ENCODE measurements at regions not wholly inside any gene's neighbourhood (a gene's known extent, or its start where the extent isn't known, plus 50 kb on each side); places are given as distances from the start of the nearest gene placed in this dataset.

DNA sequence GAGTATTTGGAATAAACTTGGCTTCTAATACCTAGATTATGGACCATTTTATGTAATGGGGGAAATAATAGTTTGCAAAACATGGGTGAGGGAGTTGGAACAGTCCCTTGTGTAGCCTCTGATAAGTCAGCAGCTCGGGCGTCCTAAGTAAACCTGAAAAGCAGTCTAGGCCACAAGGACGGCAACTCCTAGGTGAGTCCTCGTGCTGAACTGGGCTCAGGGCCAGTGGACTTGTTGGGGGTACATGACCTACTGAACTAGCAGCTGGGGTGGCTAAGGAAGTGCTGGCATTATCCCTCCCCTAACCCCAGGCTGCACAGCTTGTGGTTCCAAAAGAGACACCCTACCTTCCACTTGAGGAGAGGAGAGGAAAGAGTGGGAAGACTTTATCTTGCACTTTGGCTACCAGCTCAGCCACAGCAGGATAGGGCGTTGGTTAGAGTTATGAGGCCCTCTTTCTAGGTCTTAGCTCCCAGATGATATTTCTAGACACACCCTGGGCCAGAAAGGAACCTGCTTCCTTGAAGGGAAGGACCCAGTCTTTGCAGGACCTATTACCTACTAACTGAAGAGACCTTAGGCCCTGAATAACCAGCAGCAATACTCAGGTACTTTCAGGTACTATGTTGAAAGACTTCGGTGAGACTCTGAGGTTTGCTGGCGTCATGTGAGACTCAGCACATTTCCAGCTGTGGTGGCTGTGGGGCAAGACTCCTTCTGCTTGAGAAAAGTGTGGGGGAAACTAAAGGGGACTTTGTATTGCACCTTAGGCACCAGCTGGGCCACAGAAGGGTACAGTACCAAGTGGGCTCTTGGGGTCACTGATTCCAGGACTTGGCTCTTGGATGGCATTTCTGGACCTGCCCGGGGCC lies 71.0 kb downstream of the AQP4 start:
- Histone ChIP-seq H3K9me3 (no peaks in the 10 kb centered on the region), H3K4me1 (replicated peaks) (no peaks in the 10 kb centered on the region), H3K27ac (no peak overlapping the region), H3K4me3 (no peak overlapping the region), H3K27me3 (replicated peaks; ENCODE audit: insufficient read depth) (no peaks in the 10 kb centered on the region), H3K36me3 (no peaks in the 10 kb centered on the region)
- TF ChIP-seq POLR2AphosphoS5 (IDR thresholded peaks at IDR 0.05) (no peak), POLR2A (IDR thresholded peaks at IDR 0.05) (no peak)
- TF ChIP-seq, protein P1, sequence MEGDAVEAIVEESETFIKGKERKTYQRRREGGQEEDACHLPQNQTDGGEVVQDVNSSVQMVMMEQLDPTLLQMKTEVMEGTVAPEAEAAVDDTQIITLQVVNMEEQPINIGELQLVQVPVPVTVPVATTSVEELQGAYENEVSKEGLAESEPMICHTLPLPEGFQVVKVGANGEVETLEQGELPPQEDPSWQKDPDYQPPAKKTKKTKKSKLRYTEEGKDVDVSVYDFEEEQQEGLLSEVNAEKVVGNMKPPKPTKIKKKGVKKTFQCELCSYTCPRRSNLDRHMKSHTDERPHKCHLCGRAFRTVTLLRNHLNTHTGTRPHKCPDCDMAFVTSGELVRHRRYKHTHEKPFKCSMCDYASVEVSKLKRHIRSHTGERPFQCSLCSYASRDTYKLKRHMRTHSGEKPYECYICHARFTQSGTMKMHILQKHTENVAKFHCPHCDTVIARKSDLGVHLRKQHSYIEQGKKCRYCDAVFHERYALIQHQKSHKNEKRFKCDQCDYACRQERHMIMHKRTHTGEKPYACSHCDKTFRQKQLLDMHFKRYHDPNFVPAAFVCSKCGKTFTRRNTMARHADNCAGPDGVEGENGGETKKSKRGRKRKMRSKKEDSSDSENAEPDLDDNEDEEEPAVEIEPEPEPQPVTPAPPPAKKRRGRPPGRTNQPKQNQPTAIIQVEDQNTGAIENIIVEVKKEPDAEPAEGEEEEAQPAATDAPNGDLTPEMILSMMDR (IDR thresholded peaks at IDR 0.05) = no peak
- 90% methylated on average over 8 of the region's 8 CpGs for WGBS
- intact Hi-C loops (cut with DNase I) = no loop called here
- DNase-seq (ENCODE audit: low spot score) = no peak

DNA sequence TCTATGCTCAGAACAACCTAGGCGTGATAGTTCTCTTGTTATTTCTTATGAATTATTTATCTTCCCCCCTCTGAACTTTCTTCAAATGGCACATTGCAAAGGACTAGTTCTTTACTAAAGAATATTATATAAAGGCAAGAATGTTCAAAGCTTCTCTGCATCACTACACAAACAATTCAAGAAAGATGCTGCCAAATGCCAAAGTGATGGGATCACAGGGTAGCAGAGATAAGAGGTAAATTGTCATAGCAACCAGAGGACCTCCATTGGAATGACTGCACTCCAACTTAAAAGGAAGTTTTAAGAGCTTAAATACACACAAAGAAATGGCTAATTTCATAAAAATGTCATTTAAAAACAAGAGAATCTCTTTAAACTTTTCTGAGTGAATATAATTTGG lies 72.8 kb downstream of the AQP4 start:
- Histone ChIP-seq H3K4me1 (replicated peaks) (no peaks in the 10 kb centered on the region), H3K27ac (no peak overlapping the region), H3K27me3 (replicated peaks; ENCODE audit: insufficient read depth) (no peaks in the 10 kb centered on the region), H3K36me3 (no peaks in the 10 kb centered on the region), H3K9me3 (no peaks in the 10 kb centered on the region), H3K4me3 (no peak overlapping the region)
- TF ChIP-seq POLR2AphosphoS5 (IDR thresholded peaks at IDR 0.05) (no peak), POLR2A (IDR thresholded peaks at IDR 0.05) (no peak)
- TF ChIP-seq, protein P1 (IDR thresholded peaks at IDR 0.05) = no peak
- DNase-seq (ENCODE audit: low spot score) = no peak
- intact Hi-C loops (cut with DNase I) = no loop called here
- WGBS = 95% methylated on average over 1 of the region's 1 CpG

DNA sequence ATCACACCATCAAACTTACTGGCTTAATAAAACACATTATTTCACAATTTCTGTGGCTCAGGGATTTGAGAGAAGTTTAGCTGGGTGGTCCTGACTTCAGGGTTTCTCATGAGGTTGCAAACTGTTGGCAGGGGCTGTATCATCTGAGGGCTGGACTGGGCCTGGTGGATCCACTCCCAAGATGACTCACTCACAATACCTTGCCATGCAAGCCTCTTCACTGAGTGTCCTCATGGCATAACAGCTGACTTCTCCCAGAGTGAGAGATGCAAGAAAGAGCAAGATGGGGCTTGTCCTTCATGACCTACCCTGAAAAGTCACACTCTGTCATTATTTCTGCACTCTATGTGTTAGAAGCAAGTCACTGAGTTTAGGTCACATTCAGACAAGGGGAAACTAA lies 73.8 kb downstream of the AQP4 start:
- Histone ChIP-seq H3K27ac (no peak overlapping the region), H3K36me3 (no peaks in the 10 kb centered on the region), H3K4me3 (no peak overlapping the region), H3K4me1 (replicated peaks) (no peaks in the 10 kb centered on the region), H3K9me3 (no peaks in the 10 kb centered on the region), H3K27me3 (replicated peaks; ENCODE audit: insufficient read depth) (no peaks in the 10 kb centered on the region)
- TF ChIP-seq POLR2A (IDR thresholded peaks at IDR 0.05) (no peak), POLR2AphosphoS5 (IDR thresholded peaks at IDR 0.05) (no peak)
- TF ChIP-seq, protein P1 (IDR thresholded peaks at IDR 0.05) = no peak
- no peak for DNase-seq (ENCODE audit: low spot score)
- intact Hi-C loops (cut with DNase I) = no loop called here

DNA sequence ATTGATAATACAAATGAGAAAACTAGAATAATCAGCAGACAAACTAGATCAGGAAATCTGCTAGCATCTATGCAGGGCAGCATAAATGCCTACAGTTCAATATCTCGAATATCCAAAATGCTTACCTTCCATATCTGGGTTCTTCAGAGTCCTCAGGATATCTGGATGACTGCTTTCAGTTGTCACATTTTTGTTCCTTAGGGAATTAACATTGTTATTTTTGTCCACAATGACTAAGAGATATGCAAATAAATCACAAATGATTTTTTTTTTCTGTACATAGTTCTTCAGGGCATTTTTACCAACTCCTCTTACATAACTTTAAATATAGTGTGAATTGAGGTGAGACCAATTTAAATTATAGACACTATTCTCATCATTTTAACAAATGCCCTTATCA lies 80.9 kb downstream of the AQP4 start:
- WGBS = 73% methylated on average over 1 of the region's 1 CpG

More for the DNA sequence above, 80.9 kb downstream of the AQP4 start:
- no peaks in the 10 kb centered on the region for H3K36me3 ChIP-seq
- no peak for DNase-seq (ENCODE audit: low spot score)
- no peaks in the 10 kb centered on the region for H3K9me3 ChIP-seq
- no peaks in the 10 kb centered on the region for H3K27me3 ChIP-seq (replicated peaks; ENCODE audit: insufficient read depth)
- TF ChIP-seq POLR2A (IDR thresholded peaks at IDR 0.05) (no peak), POLR2AphosphoS5 (IDR thresholded peaks at IDR 0.05) (no peak)
- TF ChIP-seq, protein P1 (IDR thresholded peaks at IDR 0.05) = no peak
- H3K4me1 ChIP-seq (replicated peaks) = no peaks in the 10 kb centered on the region
- H3K27ac ChIP-seq = no peak overlapping the region
- intact Hi-C loops (cut with DNase I) = no loop called here
- no peak overlapping the region for H3K4me3 ChIP-seq

Data from prostate gland (tissue), 2 donors.